ENCODE measurements at regions not wholly inside any gene's neighbourhood (a gene's known extent, or its start where the extent isn't known, plus 50 kb on each side); places are given as distances from the start of the nearest gene placed in this dataset.

DNA sequence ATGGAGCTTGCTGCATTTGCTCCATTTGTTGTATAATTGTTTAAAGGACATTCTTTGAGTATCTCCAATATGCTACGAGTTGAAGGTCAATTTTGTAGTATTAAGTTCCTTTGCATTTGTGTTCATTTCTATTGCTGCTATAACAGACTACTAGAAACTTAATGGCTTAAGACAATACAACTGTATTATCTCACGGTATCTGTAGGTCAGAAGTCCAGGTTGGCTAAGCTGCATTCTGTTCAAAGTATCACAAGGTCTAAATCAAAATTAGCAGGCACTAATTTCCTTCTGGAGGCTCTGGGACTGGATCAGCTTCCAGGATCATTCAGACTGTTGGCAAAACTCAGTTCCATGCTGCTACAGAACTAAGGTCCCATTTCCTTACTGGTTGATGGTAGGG lies 340.6 kb downstream of the GXYLT1 start:
- TF ChIP-seq ZNF654 (tag by site-specific recombination; IDR thresholded peaks at IDR 0.05; ENCODE audit: low read depth) (no peak), PRDM10 (tag by site-specific recombination; IDR thresholded peaks at IDR 0.05) (no peak), ZNF548 (tag by site-specific recombination; IDR thresholded peaks at IDR 0.05) (no peak), RBAK (tag by site-specific recombination; IDR thresholded peaks at IDR 0.05) (no peak), ZFP69B (tag by site-specific recombination; IDR thresholded peaks at IDR 0.05) (no peak), ZNF114 (tag by site-specific recombination; IDR thresholded peaks at IDR 0.05) (no peak), ZNF785 (tag by site-specific recombination; IDR thresholded peaks at IDR 0.05) (no peak), OSR2 (tag by site-specific recombination; IDR thresholded peaks at IDR 0.05) (no peak)
- TF ChIP-seq, protein P1, sequence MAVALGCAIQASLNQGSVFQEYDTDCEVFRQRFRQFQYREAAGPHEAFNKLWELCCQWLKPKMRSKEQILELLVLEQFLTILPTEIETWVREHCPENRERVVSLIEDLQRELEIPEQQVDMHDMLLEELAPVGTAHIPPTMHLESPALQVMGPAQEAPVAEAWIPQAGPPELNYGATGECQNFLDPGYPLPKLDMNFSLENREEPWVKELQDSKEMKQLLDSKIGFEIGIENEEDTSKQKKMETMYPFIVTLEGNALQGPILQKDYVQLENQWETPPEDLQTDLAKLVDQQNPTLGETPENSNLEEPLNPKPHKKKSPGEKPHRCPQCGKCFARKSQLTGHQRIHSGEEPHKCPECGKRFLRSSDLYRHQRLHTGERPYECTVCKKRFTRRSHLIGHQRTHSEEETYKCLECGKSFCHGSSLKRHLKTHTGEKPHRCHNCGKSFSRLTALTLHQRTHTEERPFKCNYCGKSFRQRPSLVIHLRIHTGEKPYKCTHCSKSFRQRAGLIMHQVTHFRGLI (tag by site-specific recombination; IDR thresholded peaks at IDR 0.05) = no peak
- TF ChIP-seq, protein P2, sequence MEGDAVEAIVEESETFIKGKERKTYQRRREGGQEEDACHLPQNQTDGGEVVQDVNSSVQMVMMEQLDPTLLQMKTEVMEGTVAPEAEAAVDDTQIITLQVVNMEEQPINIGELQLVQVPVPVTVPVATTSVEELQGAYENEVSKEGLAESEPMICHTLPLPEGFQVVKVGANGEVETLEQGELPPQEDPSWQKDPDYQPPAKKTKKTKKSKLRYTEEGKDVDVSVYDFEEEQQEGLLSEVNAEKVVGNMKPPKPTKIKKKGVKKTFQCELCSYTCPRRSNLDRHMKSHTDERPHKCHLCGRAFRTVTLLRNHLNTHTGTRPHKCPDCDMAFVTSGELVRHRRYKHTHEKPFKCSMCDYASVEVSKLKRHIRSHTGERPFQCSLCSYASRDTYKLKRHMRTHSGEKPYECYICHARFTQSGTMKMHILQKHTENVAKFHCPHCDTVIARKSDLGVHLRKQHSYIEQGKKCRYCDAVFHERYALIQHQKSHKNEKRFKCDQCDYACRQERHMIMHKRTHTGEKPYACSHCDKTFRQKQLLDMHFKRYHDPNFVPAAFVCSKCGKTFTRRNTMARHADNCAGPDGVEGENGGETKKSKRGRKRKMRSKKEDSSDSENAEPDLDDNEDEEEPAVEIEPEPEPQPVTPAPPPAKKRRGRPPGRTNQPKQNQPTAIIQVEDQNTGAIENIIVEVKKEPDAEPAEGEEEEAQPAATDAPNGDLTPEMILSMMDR (tag by site-specific recombination; IDR thresholded peaks at IDR 0.05) = no peak
- TF ChIP-seq, protein P3, sequence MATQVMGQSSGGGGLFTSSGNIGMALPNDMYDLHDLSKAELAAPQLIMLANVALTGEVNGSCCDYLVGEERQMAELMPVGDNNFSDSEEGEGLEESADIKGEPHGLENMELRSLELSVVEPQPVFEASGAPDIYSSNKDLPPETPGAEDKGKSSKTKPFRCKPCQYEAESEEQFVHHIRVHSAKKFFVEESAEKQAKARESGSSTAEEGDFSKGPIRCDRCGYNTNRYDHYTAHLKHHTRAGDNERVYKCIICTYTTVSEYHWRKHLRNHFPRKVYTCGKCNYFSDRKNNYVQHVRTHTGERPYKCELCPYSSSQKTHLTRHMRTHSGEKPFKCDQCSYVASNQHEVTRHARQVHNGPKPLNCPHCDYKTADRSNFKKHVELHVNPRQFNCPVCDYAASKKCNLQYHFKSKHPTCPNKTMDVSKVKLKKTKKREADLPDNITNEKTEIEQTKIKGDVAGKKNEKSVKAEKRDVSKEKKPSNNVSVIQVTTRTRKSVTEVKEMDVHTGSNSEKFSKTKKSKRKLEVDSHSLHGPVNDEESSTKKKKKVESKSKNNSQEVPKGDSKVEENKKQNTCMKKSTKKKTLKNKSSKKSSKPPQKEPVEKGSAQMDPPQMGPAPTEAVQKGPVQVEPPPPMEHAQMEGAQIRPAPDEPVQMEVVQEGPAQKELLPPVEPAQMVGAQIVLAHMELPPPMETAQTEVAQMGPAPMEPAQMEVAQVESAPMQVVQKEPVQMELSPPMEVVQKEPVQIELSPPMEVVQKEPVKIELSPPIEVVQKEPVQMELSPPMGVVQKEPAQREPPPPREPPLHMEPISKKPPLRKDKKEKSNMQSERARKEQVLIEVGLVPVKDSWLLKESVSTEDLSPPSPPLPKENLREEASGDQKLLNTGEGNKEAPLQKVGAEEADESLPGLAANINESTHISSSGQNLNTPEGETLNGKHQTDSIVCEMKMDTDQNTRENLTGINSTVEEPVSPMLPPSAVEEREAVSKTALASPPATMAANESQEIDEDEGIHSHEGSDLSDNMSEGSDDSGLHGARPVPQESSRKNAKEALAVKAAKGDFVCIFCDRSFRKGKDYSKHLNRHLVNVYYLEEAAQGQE (tag by site-specific recombination; IDR thresholded peaks at IDR 0.05) = no peak

Measured in HEK293 (cell line).